T-helper 17 cell (primary cell): ENCODE measurements at regions not wholly inside any gene's neighbourhood (a gene's known extent, or its start where the extent isn't known, plus 50 kb on each side); places are given as distances from the start of the nearest gene placed in this dataset.

Experiments used
- ATAC-seq: fragments of 150-1000 bp; cut with Tn5 transposase; 2 replicates; pipeline ENCODE4 v1.10.0; 2021; ENCODE audit warnings: mild to moderate bottlenecking, moderate library complexity
- DNase-seq, 3 donors: peaks; one replicate each; pipeline versions ENCODE4 v3.0.0 to v3.0.0-alpha.2; 2020 to 2021
- H3K9me3 ChIP-seq: one replicate; pipeline ENCODE4 v1.7.0; 2013; ENCODE audit warnings: low read length, mild to moderate bottlenecking; ENCODE audit not compliant: control insufficient read depth, poor library complexity, severe bottlenecking
- H3K27ac Mint-ChIP-seq: one replicate; pipeline ENCODE4 v1.8.0; 2022; ENCODE audit warnings: mild to moderate bottlenecking, moderate library complexity, mixed read lengths
- H3K27me3 Mint-ChIP-seq: one replicate; pipeline ENCODE4 v1.8.0; 2022; ENCODE audit warnings: mixed read lengths
- H3K36me3 Mint-ChIP-seq: one replicate; pipeline ENCODE4 v1.8.0; 2022; ENCODE audit warnings: low read depth, mixed read lengths
- H3K4me1 Mint-ChIP-seq: one replicate; pipeline ENCODE4 v1.8.0; 2022; ENCODE audit warnings: mild to moderate bottlenecking, mixed read lengths
- H3K4me3 Mint-ChIP-seq: one replicate; pipeline ENCODE4 v1.8.0; 2022; ENCODE audit warnings: mild to moderate bottlenecking, moderate library complexity, mixed read lengths

GRCh38 chr6:154885214-154885613, 109.9 kb upstream of the TIAM2 start:
- H3K27ac Mint-ChIP-seq = no peak overlapping the region
- H3K4me3 Mint-ChIP-seq = no peak overlapping the region
- no peak for ATAC-seq

GRCh38 chr6:154886016-154886415, 109.1 kb upstream of the TIAM2 start:
- DNase-seq (no peak), ATAC-seq (no peak)
- peaks cover 5% of the 10 kb centered on the region for H3K4me1 Mint-ChIP-seq
- H3K27me3 Mint-ChIP-seq = no peaks in the 10 kb centered on the region
- H3K27ac Mint-ChIP-seq = no peak overlapping the region
- peaks cover 2% of the 10 kb centered on the region for H3K36me3 Mint-ChIP-seq
- no peaks in the 10 kb centered on the region for H3K9me3 ChIP-seq
- H3K4me3 Mint-ChIP-seq = no peak overlapping the region

More at GRCh38 chr6:154885214-154885613, 109.9 kb upstream of the TIAM2 start:
- H3K9me3 ChIP-seq = no peaks in the 10 kb centered on the region
- Mint-ChIP-seq H3K36me3 (peaks cover 2% of the 10 kb centered on the region), H3K27me3 (no peaks in the 10 kb centered on the region), H3K4me1 (peaks cover 5% of the 10 kb centered on the region)
- DNase-seq = no peak

GRCh38 chr6:154886471-154886870, 108.6 kb upstream of the TIAM2 start:
- Mint-ChIP-seq H3K27ac (no peak overlapping the region), H3K4me1 (peaks cover 5% of the 10 kb centered on the region), H3K4me3 (no peak overlapping the region), H3K27me3 (no peaks in the 10 kb centered on the region), H3K36me3 (peaks cover 2% of the 10 kb centered on the region)
- ATAC-seq (no peak), DNase-seq (no peak)
- H3K9me3 ChIP-seq = no peaks in the 10 kb centered on the region

- H3K4me1 Mint-ChIP-seq = peaks cover 5% of the 10 kb centered on the region
- no peak for DNase-seq
- no peak overlapping the region for H3K27ac Mint-ChIP-seq
- no peaks in the 10 kb centered on the region for H3K27me3 Mint-ChIP-seq
- ATAC-seq = no peak
- H3K36me3 Mint-ChIP-seq = peaks cover 2% of the 10 kb centered on the region
- no peaks in the 10 kb centered on the region for H3K9me3 ChIP-seq
- H3K4me3 Mint-ChIP-seq = no peak overlapping the region
Measured at GRCh38 chr6:154887051-154887450, 108.1 kb upstream of the TIAM2 start.

GRCh38 chr6:154888421-154889295, 106.5 kb upstream of the TIAM2 start:
- no peak for ATAC-seq
- Mint-ChIP-seq H3K27me3 (no peaks in the 10 kb centered on the region), H3K27ac (no peak overlapping the region), H3K4me3 (no peak overlapping the region), H3K36me3 (peaks cover 2% of the 10 kb centered on the region), H3K4me1 (peaks cover 5% of the 10 kb centered on the region)
- no peak for DNase-seq
- no peaks in the 10 kb centered on the region for H3K9me3 ChIP-seq

GRCh38 chr6:154890874-154891273, 104.2 kb upstream of the TIAM2 start:
- H3K27ac Mint-ChIP-seq = no peak overlapping the region
- no peak overlapping the region for H3K4me3 Mint-ChIP-seq
- H3K27me3 Mint-ChIP-seq = no peaks in the 10 kb centered on the region
- peaks cover 5% of the 10 kb centered on the region for H3K4me1 Mint-ChIP-seq
- peaks cover 2% of the 10 kb centered on the region for H3K36me3 Mint-ChIP-seq
- H3K9me3 ChIP-seq = no peaks in the 10 kb centered on the region
- no peak for ATAC-seq
- DNase-seq = no peak

- peaks cover 5% of the 10 kb centered on the region for H3K4me1 Mint-ChIP-seq
- H3K27ac Mint-ChIP-seq = no peak overlapping the region
- DNase-seq = no peak
- H3K36me3 Mint-ChIP-seq = peaks cover 2% of the 10 kb centered on the region
- H3K4me3 Mint-ChIP-seq = no peak overlapping the region
- no peaks in the 10 kb centered on the region for H3K27me3 Mint-ChIP-seq
- H3K9me3 ChIP-seq = no peaks in the 10 kb centered on the region
- ATAC-seq = no peak
Measured at GRCh38 chr6:154891901-154892300, 103.2 kb upstream of the TIAM2 start.

GRCh38 chr6:154893917-154894316, 101.2 kb upstream of the TIAM2 start:
- no peaks in the 10 kb centered on the region for H3K9me3 ChIP-seq
- Mint-ChIP-seq H3K4me1 (peaks cover 2% of the 10 kb centered on the region), H3K27me3 (no peaks in the 10 kb centered on the region), H3K36me3 (no peaks in the 10 kb centered on the region), H3K4me3 (no peak overlapping the region), H3K27ac (no peak overlapping the region)
- DNase-seq (no peak), ATAC-seq (no peak)

GRCh38 chr6:154894902-154895301, 100.2 kb upstream of the TIAM2 start:
- Mint-ChIP-seq H3K27me3 (no peaks in the 10 kb centered on the region), H3K4me1 (peaks cover 2% of the 10 kb centered on the region), H3K27ac (peak overlapping the region; percentile 49), H3K36me3 (no peaks in the 10 kb centered on the region), H3K4me3 (no peak overlapping the region)
- ATAC-seq (no peak), DNase-seq (no peak)
- H3K9me3 ChIP-seq = no peaks in the 10 kb centered on the region

- Mint-ChIP-seq H3K36me3 (no peaks in the 10 kb centered on the region), H3K4me3 (no peak overlapping the region), H3K4me1 (peaks cover 2% of the 10 kb centered on the region), H3K27ac (no peak overlapping the region), H3K27me3 (no peaks in the 10 kb centered on the region)
- ATAC-seq (no peak), DNase-seq (no peak)
- H3K9me3 ChIP-seq = no peaks in the 10 kb centered on the region
Measured at GRCh38 chr6:154895841-154896240, 99.3 kb upstream of the TIAM2 start.

GRCh38 chr6:154898821-154899220, 96.3 kb upstream of the TIAM2 start:
- Mint-ChIP-seq H3K4me1 (no peaks in the 10 kb centered on the region), H3K27ac (no peak overlapping the region), H3K4me3 (no peak overlapping the region), H3K27me3 (no peaks in the 10 kb centered on the region), H3K36me3 (no peaks in the 10 kb centered on the region)
- DNase-seq (no peak), ATAC-seq (no peak)
- H3K9me3 ChIP-seq = no peaks in the 10 kb centered on the region

- DNase-seq (no peak), ATAC-seq (no peak)
- Mint-ChIP-seq H3K4me3 (no peak overlapping the region), H3K4me1 (no peaks in the 10 kb centered on the region), H3K27me3 (no peaks in the 10 kb centered on the region), H3K27ac (no peak overlapping the region), H3K36me3 (no peaks in the 10 kb centered on the region)
- no peaks in the 10 kb centered on the region for H3K9me3 ChIP-seq
Measured at GRCh38 chr6:154899824-154900463, 95.2 kb upstream of the TIAM2 start.

GRCh38 chr6:154901876-154902552, 93.1 kb upstream of the TIAM2 start:
- H3K27me3 Mint-ChIP-seq = no peaks in the 10 kb centered on the region
- no peaks in the 10 kb centered on the region for H3K36me3 Mint-ChIP-seq
- no peak overlapping the region for H3K4me3 Mint-ChIP-seq
- H3K9me3 ChIP-seq = no peaks in the 10 kb centered on the region
- H3K27ac Mint-ChIP-seq = no peak overlapping the region
- DNase-seq = no peak
- no peak for ATAC-seq
- H3K4me1 Mint-ChIP-seq = no peaks in the 10 kb centered on the region
